MCF 10A (cell line): ENCODE measurements at regions not wholly inside any gene's neighbourhood (a gene's known extent, or its start where the extent isn't known, plus 50 kb on each side); places are given as distances from the start of the nearest gene placed in this dataset.

Source experiments
- BruUV-seq: library from RNA; stranded (reverse); fragments of 400-500 nt; replicated peaks from 2 replicates; lab custom pipeline; 2021; lab: Mats Ljungman, UMichigan
- CTCF ChIA-PET: fragments of 300-600 bp; sonication (Branson Sonifier 250); formaldehyde crosslinking; extraction: SDS; loops from one replicate; lab custom pipeline; 2021; ENCODE audit warnings: antibody characterized with exemption, inconsistent platforms; lab: Yijun Ruan, JAX
- POLR2A ChIA-PET: fragments of 300-600, 350-650 bp; sonication (Branson Sonifier 250); formaldehyde crosslinking; extraction: SDS; loops from one replicate; lab custom pipeline; 2020; ENCODE audit warnings: antibody characterized with exemption, inconsistent platforms; lab: Yijun Ruan, JAX
- DNase-seq: peaks from one replicate; pipeline ENCODE4 v3.0.0-alpha.2; 2018; ENCODE audit not compliant: unreplicated experiment
- H3K27ac Mint-ChIP-seq: one replicate; pipeline ENCODE4 v1.8.0; 2022; ENCODE audit warnings: mild to moderate bottlenecking, low read depth, mixed read lengths; ENCODE audit not compliant: unreplicated experiment
- H3K27me3 Mint-ChIP-seq: one replicate; pipeline ENCODE4 v1.8.0; 2022; ENCODE audit warnings: mixed read lengths; ENCODE audit not compliant: insufficient read depth, unreplicated experiment
- H3K36me3 Mint-ChIP-seq: one replicate; pipeline ENCODE4 v1.8.0; 2022; ENCODE audit warnings: mild to moderate bottlenecking, moderate library complexity, mixed read lengths; ENCODE audit not compliant: insufficient read depth, unreplicated experiment
- H3K4me1 Mint-ChIP-seq: one replicate; pipeline ENCODE4 v1.8.0; 2022; ENCODE audit warnings: mixed read lengths; ENCODE audit not compliant: insufficient read depth, unreplicated experiment
- H3K4me3 Mint-ChIP-seq: one replicate; pipeline ENCODE4 v1.8.0; 2022; ENCODE audit warnings: mild to moderate bottlenecking, moderate library complexity, mixed read lengths; ENCODE audit not compliant: unreplicated experiment
- H3K9me3 Mint-ChIP-seq: one replicate; pipeline ENCODE4 v1.8.0; 2022; ENCODE audit warnings: mixed read lengths; ENCODE audit not compliant: unreplicated experiment
- CTCF ChIP-seq: fragments of 200-600 bp; IDR thresholded peaks from one replicate; pipeline ENCODE4 v1.8.0; 2022; ENCODE audit warnings: antibody characterized with exemption, mild to moderate bottlenecking; ENCODE audit not compliant: unreplicated experiment
- intact Hi-C: fragments of 100-400 bp; cut with micrococcal nuclease; formaldehyde crosslinking; loops from 2 replicates; pipeline ENCODE4 v1.14.1; 2022

DNA sequence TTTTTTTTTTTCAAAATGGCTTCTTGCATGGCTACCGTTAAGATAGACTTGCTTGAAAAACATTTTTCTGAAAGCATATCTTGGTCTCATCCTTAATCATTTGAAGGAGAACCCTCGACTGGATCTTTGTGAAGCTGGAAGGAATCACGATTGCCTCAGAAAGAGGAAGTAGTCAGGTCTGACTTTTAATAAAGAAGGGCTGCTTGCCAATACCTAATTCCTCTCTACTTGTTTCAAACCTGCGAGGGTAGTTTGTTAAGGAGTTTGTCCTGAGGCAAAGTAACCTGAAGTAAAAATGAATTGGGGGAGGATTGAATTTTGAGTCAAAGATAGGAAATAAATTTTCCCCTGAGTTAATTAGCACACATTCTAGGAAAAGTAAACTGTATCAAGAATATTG lies 288.1 kb upstream of the MAP3K7 start:
- Mint-ChIP-seq H3K4me3 (no peak overlapping the region), H3K4me1 (no peaks in the 10 kb centered on the region), H3K9me3 (peaks cover 7% of the 10 kb centered on the region), H3K36me3 (no peaks in the 10 kb centered on the region), H3K27me3 (peaks cover 27% of the 10 kb centered on the region), H3K27ac (no peak overlapping the region)
- CTCF ChIA-PET: interaction anchor here (1.5 kb wide), 1 partner anchor 9 kb away, joined by 3 read pairs; no protein-coding TSS in a partner anchor
- TF ChIP-seq CTCF: no peak
- no TSS peak for BruUV-seq
- intact Hi-C loops: no loop called here
- DNase-seq: no peak
- POLR2A ChIA-PET: no interaction called here

DNA sequence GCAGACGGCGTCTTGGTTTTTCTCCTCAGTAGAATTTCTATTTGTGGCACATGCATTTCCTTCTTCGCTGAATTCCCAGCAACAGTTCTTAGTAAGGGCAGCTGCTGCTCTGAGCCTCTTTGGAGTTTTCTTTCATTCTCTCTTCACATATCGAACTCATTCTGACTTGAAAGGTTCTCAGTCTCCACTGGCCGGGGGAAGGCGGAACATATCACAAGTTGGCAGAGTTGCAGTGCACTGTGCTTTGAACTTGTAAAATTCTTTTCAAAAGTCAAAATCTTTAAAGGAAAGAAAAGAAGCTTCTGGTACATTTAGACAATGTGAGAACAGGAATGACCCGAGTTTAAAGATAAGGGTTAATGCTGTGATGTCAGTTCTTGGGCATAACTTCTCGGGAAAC lies 286.1 kb upstream of the MAP3K7 start:
- ChIA-PET POLR2A (interaction anchor here (0.7 to 1.6 kb wide), 2 partner anchors 28 to 1839 kb away, joined by 3 to 4 read pairs; no protein-coding TSS in a partner anchor), CTCF (interaction anchor here (0.5 to 1.1 kb wide), 2 partner anchors 12 to 412 kb away, joined by 3 to 4 read pairs; no protein-coding TSS in a partner anchor)
- Mint-ChIP-seq H3K9me3 (no peaks in the 10 kb centered on the region), H3K36me3 (no peaks in the 10 kb centered on the region), H3K27ac (no peak overlapping the region), H3K4me1 (no peaks in the 10 kb centered on the region), H3K27me3 (peaks cover 36% of the 10 kb centered on the region), H3K4me3 (no peak overlapping the region)
- no TSS peak for BruUV-seq
- no peak for TF ChIP-seq CTCF
- DNase-seq: no peak
- intact Hi-C loops: no loop called here

GRCh38 chr6:90870561-90870960 lies 283.7 kb upstream of the MAP3K7 start:
- CTCF ChIA-PET: no interaction called here
- no peak for DNase-seq
- BruUV-seq: no TSS peak
- no peaks in the 10 kb centered on the region for H3K9me3 Mint-ChIP-seq
- H3K27ac Mint-ChIP-seq: no peak overlapping the region
- H3K27me3 Mint-ChIP-seq: peaks cover 36% of the 10 kb centered on the region
- POLR2A ChIA-PET: no interaction called here
- no peaks in the 10 kb centered on the region for H3K4me1 Mint-ChIP-seq
- H3K36me3 Mint-ChIP-seq: no peaks in the 10 kb centered on the region
- TF ChIP-seq CTCF: no peak
- intact Hi-C loops: no loop called here
- no peak overlapping the region for H3K4me3 Mint-ChIP-seq

DNA sequence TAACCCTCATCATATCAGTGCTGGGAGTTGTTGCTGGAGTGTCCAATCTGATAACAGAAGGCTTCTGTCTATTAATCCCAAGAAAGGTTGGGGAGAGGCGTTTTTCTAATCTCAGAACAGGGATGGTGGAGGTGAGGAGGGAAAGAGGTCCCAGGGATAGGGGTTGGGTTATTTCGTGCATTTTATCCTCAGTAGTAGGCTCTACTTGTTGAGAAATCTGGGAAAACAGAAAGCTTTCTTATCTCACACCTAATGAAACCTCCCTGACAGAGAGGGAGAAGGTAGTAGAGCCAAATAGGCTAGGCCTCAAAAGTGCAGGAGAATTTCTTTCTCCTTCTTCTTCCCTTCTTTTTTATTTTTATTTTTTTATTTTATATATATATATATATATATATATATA lies 281.8 kb upstream of the MAP3K7 start:
- no peaks in the 10 kb centered on the region for H3K9me3 Mint-ChIP-seq
- intact Hi-C loops: no loop called here
- H3K4me3 Mint-ChIP-seq: no peak overlapping the region
- no peak for DNase-seq
- ChIA-PET CTCF (no interaction called here), POLR2A (no interaction called here)
- peaks cover 28% of the 10 kb centered on the region for H3K27me3 Mint-ChIP-seq
- H3K27ac Mint-ChIP-seq: no peak overlapping the region
- BruUV-seq: no TSS peak
- no peaks in the 10 kb centered on the region for H3K36me3 Mint-ChIP-seq
- no peak for TF ChIP-seq CTCF
- H3K4me1 Mint-ChIP-seq: no peaks in the 10 kb centered on the region
